Fibroblast of skin of back (primary cell): ENCODE measurements at regions not wholly inside any gene's neighbourhood (a gene's known extent, or its start where the extent isn't known, plus 50 kb on each side); places are given as distances from the start of the nearest gene placed in this dataset.
A peak's percentile ranks its signal among the peaks of the same experiment; 100 is the strongest.
"Not testable (repeated sequence)": the region's sequence is repeated elsewhere in the genome, so short reads cannot be mapped to it uniquely, and the experiment has no call there.

Experiments
- DNase-seq: peaks from one replicate; pipeline ENCODE4 v3.0.0-alpha.2; 2013

GRCh38 chr7:16130111-16131110, 290.9 kb downstream of the CRPPA start:
- peak; percentile 49 for DNase-seq

- peak; percentile 91 for DNase-seq
These were observed 291.8 kb downstream of the CRPPA start for GRCh38 chr7:16129431-16130110.

DNA sequence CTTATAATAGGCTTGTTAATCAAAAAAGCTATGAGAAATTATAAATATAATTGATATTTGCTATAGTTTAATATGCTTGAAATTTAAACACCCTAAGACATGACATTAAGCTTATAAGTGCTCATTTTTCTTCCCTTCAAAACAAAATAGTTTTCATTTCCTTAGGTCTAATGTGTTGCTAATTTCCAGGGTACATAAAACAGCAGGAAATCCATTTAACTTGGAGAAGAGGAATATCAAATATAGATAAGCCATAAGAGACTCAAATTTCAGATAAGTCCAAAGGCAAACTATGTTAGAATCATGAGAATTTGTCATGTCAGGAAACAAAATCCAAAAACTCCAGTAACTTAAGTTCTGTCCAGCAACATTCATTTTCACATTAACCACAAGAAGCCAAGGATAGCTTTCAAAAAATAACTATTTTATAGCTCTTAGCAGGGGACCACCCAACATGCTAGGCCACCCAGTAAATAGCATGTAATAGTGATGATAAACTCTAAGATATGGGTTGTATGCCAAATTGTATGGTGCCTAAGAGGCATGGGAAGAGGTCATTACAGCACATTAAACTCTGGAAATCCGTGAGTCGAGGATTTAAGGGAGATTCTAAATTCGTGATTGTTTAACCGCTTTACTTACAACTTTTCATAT, 298.1 kb downstream of the CRPPA start:
- no peak for DNase-seq

DNA sequence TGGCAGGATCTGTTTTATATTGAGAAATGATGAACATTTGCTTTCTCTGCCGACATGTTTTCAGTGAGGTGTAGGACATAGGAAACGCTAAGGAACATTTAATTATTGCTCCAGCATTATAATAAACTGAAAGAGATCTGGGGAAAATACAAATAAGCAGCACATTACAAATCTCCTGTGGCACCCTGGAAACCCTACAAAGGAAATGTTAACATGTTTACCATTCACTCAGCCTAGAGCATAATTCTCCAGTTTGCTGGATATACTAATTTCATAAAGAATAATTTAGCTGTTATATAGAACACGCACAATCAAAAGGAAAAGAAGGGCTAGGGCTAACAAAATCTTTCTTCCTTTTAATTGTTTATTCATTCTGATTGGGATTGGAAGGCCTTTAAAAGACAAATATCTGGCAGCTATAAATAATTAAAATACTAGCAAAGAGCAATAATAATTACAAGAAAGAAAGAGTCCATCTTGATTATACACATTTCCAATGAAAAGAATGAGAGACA, 299.4 kb downstream of the CRPPA start:
- no peak for DNase-seq

DNA sequence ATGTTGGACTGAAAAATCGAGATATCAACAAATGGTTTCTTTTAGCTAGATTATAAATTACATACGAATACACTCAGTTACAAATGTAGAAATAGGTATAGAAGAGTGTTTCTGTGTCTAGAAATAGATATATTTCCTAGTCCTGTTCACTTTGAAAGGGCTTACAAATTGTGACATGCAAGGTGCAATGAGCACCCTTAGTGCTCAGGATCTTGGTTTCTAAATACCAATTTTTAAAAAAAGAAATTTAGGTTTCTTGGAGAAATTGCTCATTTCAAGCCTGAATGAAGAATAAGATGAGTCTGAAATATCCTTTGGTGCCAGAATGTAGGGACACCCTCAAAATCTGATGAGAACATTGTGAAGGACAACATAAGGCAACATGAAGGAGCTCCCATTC, 306.0 kb downstream of the CRPPA start:
- no peak for DNase-seq

GRCh38 chr7:16114633-16115032, 306.7 kb downstream of the CRPPA start:
- peak; percentile 35 for DNase-seq

DNA sequence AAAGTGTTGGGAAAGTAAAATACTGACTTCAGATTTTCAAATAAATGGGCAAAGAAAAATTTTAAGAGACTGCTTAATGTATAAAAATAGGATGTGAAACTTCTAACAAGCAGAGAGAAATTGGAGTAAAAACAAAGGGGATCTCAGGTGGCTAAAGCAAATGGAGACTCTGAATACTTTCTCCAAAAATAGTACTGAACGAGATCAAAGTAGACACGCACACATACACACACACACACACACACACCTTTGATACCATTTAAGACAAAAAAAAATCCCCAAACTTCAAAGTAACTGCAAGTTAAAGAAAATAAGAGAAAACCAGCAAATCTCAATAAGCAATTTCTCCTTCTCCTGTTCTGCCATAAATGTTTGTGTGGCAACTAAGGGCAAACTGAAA, 307.3 kb downstream of the CRPPA start:
- DNase-seq, result no peak

- no peak for DNase-seq
These were observed 308.3 kb downstream of the CRPPA start for GRCh38 chr7:16113058-16113457.

DNA sequence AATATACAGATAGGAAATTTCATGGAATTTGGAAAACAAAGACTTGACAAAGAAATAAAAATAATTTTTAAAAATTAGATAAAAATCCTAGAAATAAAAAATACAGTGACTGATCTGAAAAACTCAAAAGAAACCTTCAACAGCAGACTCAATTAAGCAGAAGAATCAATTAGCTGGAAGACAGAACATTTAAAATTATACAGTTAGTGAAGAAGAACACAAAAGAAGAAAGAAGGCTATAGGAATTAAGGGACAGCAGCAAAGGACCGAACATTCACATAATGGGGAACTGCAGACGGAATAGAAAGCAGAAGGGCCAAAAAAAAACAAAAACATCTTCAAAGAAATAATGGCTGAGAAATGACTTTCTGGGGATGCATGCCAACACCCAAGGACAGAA, 314.5 kb downstream of the CRPPA start:
- DNase-seq, result no peak

DNA sequence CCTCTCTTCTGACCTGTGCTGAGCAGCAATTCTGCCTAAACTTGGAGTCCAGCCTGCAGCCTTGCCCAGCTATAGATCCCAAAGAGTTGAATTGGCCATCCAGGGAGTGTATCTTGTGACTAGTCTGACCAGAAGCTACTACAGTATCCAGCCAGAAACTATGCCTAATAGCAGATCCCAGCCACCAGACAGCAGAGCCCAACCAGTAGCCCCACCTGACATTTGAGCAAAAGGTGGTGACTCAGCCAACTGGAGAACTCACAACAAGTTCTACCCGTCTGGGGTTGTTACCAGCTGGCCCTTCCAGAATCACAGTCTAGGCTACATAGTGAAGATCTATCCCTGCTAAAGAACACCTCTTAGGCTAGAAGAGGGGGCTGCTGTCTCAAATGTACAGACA, 315.0 kb downstream of the CRPPA start:
- DNase-seq, result no peak

DNA sequence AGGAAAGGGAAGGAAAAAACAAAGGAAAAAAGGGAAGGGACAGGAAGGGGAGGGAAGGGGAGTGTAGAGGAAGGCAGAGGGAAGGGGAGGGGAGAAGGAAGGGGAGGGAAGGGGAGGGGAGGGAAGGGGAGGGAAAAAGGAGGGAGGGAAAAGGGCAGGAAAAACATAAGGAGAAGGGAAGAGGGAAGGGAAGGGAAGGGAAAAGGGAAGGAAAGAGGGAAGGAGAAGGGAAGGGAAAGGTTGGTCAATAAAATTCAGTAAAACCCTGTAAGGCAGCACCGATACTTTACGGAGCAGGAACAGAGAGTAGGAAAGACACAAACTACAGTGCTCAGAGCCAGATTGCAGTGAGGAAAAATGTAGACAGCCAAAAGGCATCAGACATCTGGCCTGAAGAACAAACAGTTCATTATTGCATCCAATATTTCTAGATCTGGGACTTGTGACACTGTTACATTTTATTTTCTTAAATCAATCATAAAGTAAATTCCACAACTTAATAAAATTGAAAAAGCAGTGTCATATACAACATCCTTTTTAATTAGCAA, 322.0 kb downstream of the CRPPA start:
- no peak for DNase-seq

GRCh38 chr7:16098585-16099179, 322.7 kb downstream of the CRPPA start:
- no peak for DNase-seq

- DNase-seq, result no peak
These were observed 323.3 kb downstream of the CRPPA start for GRCh38 chr7:16098058-16098457.

DNA sequence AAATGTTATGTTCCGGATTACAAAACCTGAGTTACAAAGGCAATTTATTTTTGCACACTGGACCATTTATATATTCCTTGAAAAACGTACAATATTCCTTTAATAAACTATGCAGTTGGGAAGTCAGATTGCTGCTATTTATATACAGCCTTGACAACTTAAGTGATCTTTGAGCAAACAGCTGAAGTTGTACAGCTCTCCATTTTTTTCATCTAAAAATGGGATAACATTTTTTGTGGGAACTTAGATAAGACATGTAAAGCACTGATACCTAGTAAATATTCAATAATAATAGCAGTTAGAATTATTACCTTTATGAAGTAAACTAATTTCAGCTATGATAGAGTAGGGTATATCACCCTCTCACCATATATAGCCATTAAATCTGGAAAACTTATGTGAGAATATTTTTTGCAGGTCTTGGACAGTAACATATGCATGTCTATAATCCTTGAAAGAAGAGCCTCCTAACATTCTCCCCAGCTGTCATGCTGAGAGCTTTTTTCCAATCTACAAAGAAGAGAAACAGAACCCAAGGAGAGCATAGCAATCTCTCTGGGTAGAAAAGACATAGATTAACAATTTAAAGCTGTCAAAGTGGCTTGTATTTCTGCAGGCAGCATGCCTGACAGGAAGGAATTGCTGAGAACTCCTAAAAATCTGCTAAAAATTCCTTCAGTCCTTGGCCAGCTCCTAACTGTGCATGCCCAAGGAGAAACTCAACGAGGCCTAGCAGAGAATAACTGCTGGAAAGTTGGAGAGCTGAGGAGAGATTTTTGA, 326.0 kb downstream of the CRPPA start:
- no peak for DNase-seq

DNA sequence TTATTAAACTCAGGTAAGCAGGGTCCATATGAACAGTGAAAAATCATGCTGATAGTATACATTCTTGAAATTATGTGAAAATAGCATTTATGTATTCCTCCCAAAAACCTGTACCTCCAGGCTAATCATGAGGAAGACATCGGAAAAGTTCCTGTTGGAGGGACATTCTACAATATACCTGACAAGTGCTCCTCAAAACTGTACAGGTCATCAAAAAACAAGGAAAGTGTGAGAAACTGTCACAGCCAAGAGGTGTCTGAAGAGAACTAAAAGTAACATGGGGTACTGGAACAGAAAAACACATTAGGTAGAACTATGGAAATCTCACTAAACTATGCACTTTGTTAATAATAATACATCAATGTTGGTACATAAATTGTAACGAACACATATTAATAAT, 326.7 kb downstream of the CRPPA start:
- no peak for DNase-seq

GRCh38 chr7:16092711-16093110, 328.6 kb downstream of the CRPPA start:
- DNase-seq, result no peak

- no peak for DNase-seq
These were observed 329.5 kb downstream of the CRPPA start for GRCh38 chr7:16091701-16092310.

DNA sequence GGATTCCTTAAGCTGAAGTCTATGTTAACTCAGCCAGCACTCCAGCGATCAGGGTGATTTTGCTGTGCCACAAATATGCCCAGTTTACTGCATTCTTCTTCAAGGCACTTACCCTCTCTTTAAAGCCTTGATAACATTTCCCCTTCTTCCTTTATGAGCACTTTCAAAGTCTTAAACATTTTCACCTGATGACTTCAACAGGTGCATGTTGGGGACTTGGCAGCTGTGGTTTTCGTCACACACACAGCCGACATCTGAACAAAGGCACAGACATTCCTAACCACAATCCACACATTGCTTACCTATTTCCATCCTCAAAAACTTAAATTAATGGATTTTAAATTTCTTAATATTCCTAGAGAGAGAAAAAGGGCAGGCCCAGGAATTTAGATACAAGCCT, 331.5 kb downstream of the CRPPA start:
- no peak for DNase-seq

DNA sequence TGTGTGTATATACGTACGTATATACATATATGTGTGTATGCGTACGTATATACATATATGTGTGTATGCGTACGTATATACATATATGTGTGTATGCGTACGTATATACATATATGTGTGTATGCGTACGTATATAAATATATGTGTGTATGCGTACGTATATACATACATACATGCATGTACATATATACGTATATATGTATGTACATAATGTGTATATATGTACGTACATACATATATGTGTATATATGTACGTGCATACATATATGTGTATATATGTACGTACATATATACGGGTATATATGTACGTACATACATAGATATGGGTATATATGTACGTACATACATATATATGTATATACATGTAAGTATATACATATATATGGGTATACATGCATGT, 332.1 kb downstream of the CRPPA start:
- DNase-seq, result no peak

- DNase-seq, result no peak
These were observed 334.6 kb downstream of the CRPPA start for GRCh38 chr7:16086743-16087142.

GRCh38 chr7:16085780-16086179, 335.6 kb downstream of the CRPPA start:
- not testable (repeated sequence) for DNase-seq
